ENCODE measurements at regions not wholly inside any gene's neighbourhood (a gene's known extent, or its start where the extent isn't known, plus 50 kb on each side); places are given as distances from the start of the nearest gene placed in this dataset.

DNA sequence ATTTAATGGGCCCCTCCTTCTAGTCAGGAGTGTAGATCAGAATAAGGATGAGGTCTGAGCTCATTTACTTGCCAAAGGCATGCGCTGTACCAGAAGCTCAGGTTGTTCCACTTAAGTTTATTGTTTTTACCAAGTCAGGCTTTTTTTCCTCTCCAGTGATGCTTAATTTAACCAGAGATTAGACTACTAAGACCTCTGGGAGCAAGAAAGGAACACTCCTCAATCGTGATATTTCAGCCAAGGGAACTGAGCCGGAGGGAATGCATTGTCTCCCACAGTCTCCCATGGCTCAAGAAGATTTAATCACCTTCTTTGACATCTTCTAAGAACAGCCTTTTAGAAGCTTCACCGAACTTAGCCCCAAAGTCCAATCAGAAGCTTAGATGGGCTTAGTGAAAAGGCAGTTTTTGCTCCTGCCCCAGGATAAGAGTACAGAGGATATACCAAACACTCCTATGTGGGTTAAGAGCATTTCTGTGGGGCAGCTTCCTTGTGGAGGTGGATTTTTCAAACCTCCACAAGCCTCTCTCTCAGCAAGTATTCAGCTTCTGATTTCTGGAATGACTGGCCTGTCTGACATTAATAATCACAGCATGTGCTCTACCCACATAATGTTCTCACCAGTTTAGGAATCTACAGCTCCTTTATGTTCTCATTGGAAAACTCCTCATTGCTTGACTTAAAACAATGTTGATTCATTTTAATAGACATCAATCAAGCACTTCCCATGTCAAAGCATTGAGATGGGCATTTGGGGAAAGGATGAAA, 322.7 kb downstream of the SUCLA2 start:
- TF ChIP-seq, protein P1, sequence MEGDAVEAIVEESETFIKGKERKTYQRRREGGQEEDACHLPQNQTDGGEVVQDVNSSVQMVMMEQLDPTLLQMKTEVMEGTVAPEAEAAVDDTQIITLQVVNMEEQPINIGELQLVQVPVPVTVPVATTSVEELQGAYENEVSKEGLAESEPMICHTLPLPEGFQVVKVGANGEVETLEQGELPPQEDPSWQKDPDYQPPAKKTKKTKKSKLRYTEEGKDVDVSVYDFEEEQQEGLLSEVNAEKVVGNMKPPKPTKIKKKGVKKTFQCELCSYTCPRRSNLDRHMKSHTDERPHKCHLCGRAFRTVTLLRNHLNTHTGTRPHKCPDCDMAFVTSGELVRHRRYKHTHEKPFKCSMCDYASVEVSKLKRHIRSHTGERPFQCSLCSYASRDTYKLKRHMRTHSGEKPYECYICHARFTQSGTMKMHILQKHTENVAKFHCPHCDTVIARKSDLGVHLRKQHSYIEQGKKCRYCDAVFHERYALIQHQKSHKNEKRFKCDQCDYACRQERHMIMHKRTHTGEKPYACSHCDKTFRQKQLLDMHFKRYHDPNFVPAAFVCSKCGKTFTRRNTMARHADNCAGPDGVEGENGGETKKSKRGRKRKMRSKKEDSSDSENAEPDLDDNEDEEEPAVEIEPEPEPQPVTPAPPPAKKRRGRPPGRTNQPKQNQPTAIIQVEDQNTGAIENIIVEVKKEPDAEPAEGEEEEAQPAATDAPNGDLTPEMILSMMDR (conservative IDR thresholded peaks at IDR 0.05; ENCODE audit: low read depth, low read length), result no peak
- TF ChIP-seq, protein P2, sequence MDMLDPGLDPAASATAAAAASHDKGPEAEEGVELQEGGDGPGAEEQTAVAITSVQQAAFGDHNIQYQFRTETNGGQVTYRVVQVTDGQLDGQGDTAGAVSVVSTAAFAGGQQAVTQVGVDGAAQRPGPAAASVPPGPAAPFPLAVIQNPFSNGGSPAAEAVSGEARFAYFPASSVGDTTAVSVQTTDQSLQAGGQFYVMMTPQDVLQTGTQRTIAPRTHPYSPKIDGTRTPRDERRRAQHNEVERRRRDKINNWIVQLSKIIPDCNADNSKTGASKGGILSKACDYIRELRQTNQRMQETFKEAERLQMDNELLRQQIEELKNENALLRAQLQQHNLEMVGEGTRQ (IDR thresholded peaks at IDR 0.05; ENCODE audit: low read depth, low read length), result no peak
- TF ChIP-seq CEBPB (IDR thresholded peaks at IDR 0.05; ENCODE audit: low read depth, low read length), result no peak
- TF ChIP-seq RAD21 (IDR thresholded peaks at IDR 0.05; ENCODE audit: low read length), result no peak
- no peak for TF ChIP-seq POLR2A (IDR thresholded peaks at IDR 0.05; ENCODE audit: low read depth, low read length)
- no peak for TF ChIP-seq MXI1 (IDR thresholded peaks at IDR 0.05; ENCODE audit: borderline replicate concordance, low read depth, low read length)
- TF ChIP-seq FOS (IDR thresholded peaks at IDR 0.05; ENCODE audit: low read depth, low read length), result no peak
- no peak for TF ChIP-seq BHLHE40 (IDR thresholded peaks at IDR 0.05; ENCODE audit: low read depth, low read length)
- TF ChIP-seq, protein P3, sequence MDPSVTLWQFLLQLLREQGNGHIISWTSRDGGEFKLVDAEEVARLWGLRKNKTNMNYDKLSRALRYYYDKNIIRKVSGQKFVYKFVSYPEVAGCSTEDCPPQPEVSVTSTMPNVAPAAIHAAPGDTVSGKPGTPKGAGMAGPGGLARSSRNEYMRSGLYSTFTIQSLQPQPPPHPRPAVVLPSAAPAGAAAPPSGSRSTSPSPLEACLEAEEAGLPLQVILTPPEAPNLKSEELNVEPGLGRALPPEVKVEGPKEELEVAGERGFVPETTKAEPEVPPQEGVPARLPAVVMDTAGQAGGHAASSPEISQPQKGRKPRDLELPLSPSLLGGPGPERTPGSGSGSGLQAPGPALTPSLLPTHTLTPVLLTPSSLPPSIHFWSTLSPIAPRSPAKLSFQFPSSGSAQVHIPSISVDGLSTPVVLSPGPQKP (IDR thresholded peaks at IDR 0.05; ENCODE audit: borderline replicate concordance, low read depth, low read length), result no peak
- TF ChIP-seq MAFK (IDR thresholded peaks at IDR 0.05; ENCODE audit: low read depth, low read length), result no peak
- no peak for TF ChIP-seq SMC3 (IDR thresholded peaks at IDR 0.05; ENCODE audit: low read depth, low read length)
- no peak for TF ChIP-seq RFX5 (IDR thresholded peaks at IDR 0.05; ENCODE audit: low read depth, low read length)
